ENCODE measurements at regions not wholly inside any gene's neighbourhood (a gene's known extent, or its start where the extent isn't known, plus 50 kb on each side); places are given as distances from the start of the nearest gene placed in this dataset.

DNA sequence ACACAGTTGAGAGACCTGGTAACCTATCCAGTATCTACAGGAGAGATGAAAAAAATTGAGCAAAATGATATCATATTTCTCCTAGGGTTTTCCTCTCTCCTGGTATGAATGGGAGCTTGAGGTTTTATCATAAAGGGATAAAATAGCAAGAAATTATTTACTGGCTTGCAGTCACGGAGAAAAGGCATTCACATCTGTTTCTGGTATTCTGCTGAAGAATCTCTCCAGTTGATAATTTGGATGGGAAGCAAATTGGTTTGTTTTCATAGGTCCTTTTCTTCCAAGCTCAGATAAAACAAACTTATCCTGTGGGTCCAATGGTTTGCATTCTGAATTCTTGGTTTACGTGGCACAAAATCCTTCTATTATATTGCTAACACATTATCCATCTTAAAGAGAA, 83.1 kb upstream of the GYPA start:
- TF ChIP-seq, protein P1, sequence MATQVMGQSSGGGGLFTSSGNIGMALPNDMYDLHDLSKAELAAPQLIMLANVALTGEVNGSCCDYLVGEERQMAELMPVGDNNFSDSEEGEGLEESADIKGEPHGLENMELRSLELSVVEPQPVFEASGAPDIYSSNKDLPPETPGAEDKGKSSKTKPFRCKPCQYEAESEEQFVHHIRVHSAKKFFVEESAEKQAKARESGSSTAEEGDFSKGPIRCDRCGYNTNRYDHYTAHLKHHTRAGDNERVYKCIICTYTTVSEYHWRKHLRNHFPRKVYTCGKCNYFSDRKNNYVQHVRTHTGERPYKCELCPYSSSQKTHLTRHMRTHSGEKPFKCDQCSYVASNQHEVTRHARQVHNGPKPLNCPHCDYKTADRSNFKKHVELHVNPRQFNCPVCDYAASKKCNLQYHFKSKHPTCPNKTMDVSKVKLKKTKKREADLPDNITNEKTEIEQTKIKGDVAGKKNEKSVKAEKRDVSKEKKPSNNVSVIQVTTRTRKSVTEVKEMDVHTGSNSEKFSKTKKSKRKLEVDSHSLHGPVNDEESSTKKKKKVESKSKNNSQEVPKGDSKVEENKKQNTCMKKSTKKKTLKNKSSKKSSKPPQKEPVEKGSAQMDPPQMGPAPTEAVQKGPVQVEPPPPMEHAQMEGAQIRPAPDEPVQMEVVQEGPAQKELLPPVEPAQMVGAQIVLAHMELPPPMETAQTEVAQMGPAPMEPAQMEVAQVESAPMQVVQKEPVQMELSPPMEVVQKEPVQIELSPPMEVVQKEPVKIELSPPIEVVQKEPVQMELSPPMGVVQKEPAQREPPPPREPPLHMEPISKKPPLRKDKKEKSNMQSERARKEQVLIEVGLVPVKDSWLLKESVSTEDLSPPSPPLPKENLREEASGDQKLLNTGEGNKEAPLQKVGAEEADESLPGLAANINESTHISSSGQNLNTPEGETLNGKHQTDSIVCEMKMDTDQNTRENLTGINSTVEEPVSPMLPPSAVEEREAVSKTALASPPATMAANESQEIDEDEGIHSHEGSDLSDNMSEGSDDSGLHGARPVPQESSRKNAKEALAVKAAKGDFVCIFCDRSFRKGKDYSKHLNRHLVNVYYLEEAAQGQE (IDR thresholded peaks at IDR 0.05; ENCODE audit: insufficient read depth in 1 of 2, low read depth in 2 of 2, low read length in 1 of 2), result no peak
- TF ChIP-seq SIN3A (IDR thresholded peaks at IDR 0.05; ENCODE audit: borderline replicate concordance, insufficient read depth, low read depth, low read length), result no peak
- no peak for TF ChIP-seq TCF7L2 (IDR thresholded peaks at IDR 0.05; ENCODE audit: low read depth, low read length)
- TF ChIP-seq POLR2AphosphoS5 (IDR thresholded peaks at IDR 0.05; ENCODE audit: low read depth, low read length), result no peak
- TF ChIP-seq, protein P2, sequence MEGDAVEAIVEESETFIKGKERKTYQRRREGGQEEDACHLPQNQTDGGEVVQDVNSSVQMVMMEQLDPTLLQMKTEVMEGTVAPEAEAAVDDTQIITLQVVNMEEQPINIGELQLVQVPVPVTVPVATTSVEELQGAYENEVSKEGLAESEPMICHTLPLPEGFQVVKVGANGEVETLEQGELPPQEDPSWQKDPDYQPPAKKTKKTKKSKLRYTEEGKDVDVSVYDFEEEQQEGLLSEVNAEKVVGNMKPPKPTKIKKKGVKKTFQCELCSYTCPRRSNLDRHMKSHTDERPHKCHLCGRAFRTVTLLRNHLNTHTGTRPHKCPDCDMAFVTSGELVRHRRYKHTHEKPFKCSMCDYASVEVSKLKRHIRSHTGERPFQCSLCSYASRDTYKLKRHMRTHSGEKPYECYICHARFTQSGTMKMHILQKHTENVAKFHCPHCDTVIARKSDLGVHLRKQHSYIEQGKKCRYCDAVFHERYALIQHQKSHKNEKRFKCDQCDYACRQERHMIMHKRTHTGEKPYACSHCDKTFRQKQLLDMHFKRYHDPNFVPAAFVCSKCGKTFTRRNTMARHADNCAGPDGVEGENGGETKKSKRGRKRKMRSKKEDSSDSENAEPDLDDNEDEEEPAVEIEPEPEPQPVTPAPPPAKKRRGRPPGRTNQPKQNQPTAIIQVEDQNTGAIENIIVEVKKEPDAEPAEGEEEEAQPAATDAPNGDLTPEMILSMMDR (IDR thresholded peaks at IDR 0.05), result no peak
- DNase-seq (ENCODE audit: low read depth, low spot score) (no peak), ATAC-seq (no peak)
- BruUV-seq (replicated peaks), result no TSS peak
- no peaks in the 10 kb centered on the region for H3K27me3 ChIP-seq (ENCODE audit: control insufficient read depth, insufficient read depth, low read length)
- no peaks in the 10 kb centered on the region for H3K4me1 ChIP-seq (ENCODE audit: control insufficient read depth, insufficient read depth, low read length)
- H3K9me3 ChIP-seq (ENCODE audit: control insufficient read depth, insufficient read depth, low read depth, low read length), result no peaks in the 10 kb centered on the region
- in situ Hi-C loops (cut with HindIII; ENCODE audit: low pct_unique_long_range_greater_than_20kb, low sequenced_read_pairs) (no loop called here), intact Hi-C loops (cut with micrococcal nuclease; ENCODE audit: unreplicated experiment) (no loop called here)
- no peak overlapping the region for H3K27ac ChIP-seq (ENCODE audit: low read length)
- ChIA-PET CTCF (no interaction called here), POLR2A (no interaction called here)
- no peak overlapping the region for H3K4me3 ChIP-seq (ENCODE audit: low read depth in 2 of 2, low read length in 2 of 2)
- H3K36me3 ChIP-seq (ENCODE audit: control insufficient read depth, insufficient read depth, low read length), result no peaks in the 10 kb centered on the region

DNA sequence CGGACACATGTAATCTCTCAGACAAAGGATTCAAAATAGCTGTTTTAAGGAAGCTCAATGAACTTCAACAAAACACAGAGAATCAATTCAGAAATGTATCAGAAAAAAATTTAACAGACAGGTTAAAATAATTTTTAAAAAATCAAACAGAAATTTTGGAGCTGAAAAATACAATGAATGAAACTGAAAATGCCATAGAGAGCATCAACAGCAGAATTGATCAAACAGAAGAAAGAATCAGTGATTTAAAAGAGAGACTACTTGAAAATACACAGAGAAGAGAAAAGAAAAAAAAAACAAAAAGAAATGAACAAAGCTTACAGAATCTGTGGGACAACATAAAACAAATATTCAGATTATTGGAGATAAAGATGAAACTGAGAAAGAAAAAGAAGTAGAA, 118.8 kb upstream of the GYPA start:
- no peak overlapping the region for H3K27ac ChIP-seq (ENCODE audit: low read length)
- ChIA-PET POLR2A (no interaction called here), CTCF (no interaction called here)
- H3K27me3 ChIP-seq (ENCODE audit: control insufficient read depth, insufficient read depth, low read length), result no peaks in the 10 kb centered on the region
- in situ Hi-C loops (cut with HindIII; ENCODE audit: low pct_unique_long_range_greater_than_20kb, low sequenced_read_pairs) (no loop called here), intact Hi-C loops (cut with micrococcal nuclease; ENCODE audit: unreplicated experiment) (no loop called here)
- DNase-seq (ENCODE audit: low read depth, low spot score) (no peak), ATAC-seq (no peak)
- H3K4me3 ChIP-seq (ENCODE audit: low read depth in 2 of 2, low read length in 2 of 2), result no peak overlapping the region
- TF ChIP-seq POLR2AphosphoS5 (IDR thresholded peaks at IDR 0.05; ENCODE audit: low read depth, low read length) (no peak), SIN3A (IDR thresholded peaks at IDR 0.05; ENCODE audit: borderline replicate concordance, insufficient read depth, low read depth, low read length) (no peak), TCF7L2 (IDR thresholded peaks at IDR 0.05; ENCODE audit: low read depth, low read length) (no peak)
- TF ChIP-seq, protein P1 (IDR thresholded peaks at IDR 0.05; ENCODE audit: insufficient read depth in 1 of 2, low read depth in 2 of 2, low read length in 1 of 2), result no peak
- TF ChIP-seq, protein P2 (IDR thresholded peaks at IDR 0.05), result no peak
- H3K4me1 ChIP-seq (ENCODE audit: control insufficient read depth, insufficient read depth, low read length), result no peaks in the 10 kb centered on the region
- H3K36me3 ChIP-seq (ENCODE audit: control insufficient read depth, insufficient read depth, low read length), result no peaks in the 10 kb centered on the region
- H3K9me3 ChIP-seq (ENCODE audit: control insufficient read depth, insufficient read depth, low read depth, low read length), result no peaks in the 10 kb centered on the region
- BruUV-seq (replicated peaks), result no TSS peak
